Endothelial cell (in vitro differentiated cells): ENCODE measurements at regions not wholly inside any gene's neighbourhood (a gene's known extent, or its start where the extent isn't known, plus 50 kb on each side); places are given as distances from the start of the nearest gene placed in this dataset.
A peak's percentile ranks its signal among the peaks of the same experiment; 100 is the strongest.
"Not testable (repeated sequence)": the region's sequence is repeated elsewhere in the genome, so short reads cannot be mapped to it uniquely, and the experiment has no call there.

ENCODE experiments used
- DNase-seq: peaks from one replicate; pipeline ENCODE4 v3.0.0; 2021; ENCODE audit warnings: low spot score
- H3K27ac Mint-ChIP-seq: one replicate; pipeline ENCODE4 v1.8.0; 2021; ENCODE audit warnings: mixed read lengths, inconsistent platforms; ENCODE audit not compliant: unreplicated experiment
- H3K27me3 Mint-ChIP-seq: one replicate; pipeline ENCODE4 v1.8.0; 2021; ENCODE audit warnings: mild to moderate bottlenecking, moderate library complexity, mixed read lengths, inconsistent platforms; ENCODE audit not compliant: unreplicated experiment
- H3K36me3 Mint-ChIP-seq: one replicate; pipeline ENCODE4 v1.8.0; 2021; ENCODE audit warnings: mild to moderate bottlenecking, low read depth, mixed read lengths, inconsistent platforms; ENCODE audit not compliant: unreplicated experiment
- H3K4me1 Mint-ChIP-seq: one replicate; pipeline ENCODE4 v1.8.0; 2021; ENCODE audit warnings: mild to moderate bottlenecking, mixed read lengths, inconsistent platforms; ENCODE audit not compliant: unreplicated experiment
- H3K4me3 Mint-ChIP-seq: one replicate; pipeline ENCODE4 v1.8.0; 2021; ENCODE audit warnings: mild to moderate bottlenecking, mixed read lengths, inconsistent platforms; ENCODE audit not compliant: unreplicated experiment
- H3K9me3 Mint-ChIP-seq: one replicate; pipeline ENCODE4 v1.8.0; 2021; ENCODE audit warnings: mixed read lengths, inconsistent platforms; ENCODE audit not compliant: unreplicated experiment
- CTCF ChIP-seq: fragments of 200-600 bp; sonication (generic); IDR thresholded peaks from one replicate; pipeline ENCODE4 v1.5.0; 2021; ENCODE audit warnings: antibody characterized with exemption; ENCODE audit not compliant: unreplicated experiment

DNA sequence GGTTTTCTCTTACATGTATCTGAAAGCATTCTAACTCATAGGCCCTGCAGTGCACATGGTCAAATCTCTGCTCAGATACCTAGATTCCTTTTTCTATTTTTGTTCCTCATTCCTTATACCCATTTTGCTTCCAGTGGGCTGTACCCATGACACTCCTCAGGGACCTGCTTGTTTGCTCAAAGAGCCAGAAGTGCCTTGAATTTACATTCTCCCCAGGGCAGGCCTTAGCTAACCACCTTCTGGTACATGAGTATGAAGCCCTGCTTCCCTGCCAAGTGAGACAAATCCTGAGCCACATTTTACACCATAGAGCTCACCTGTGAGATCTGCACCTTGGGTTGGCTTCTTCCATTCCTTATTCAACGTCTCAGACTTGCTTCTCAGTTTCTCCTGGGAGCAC, 326.6 kb upstream of the SASH1 start:
- TF ChIP-seq CTCF, result no peak
- Mint-ChIP-seq H3K4me3 (no peak overlapping the region), H3K27me3 (peaks cover 3% of the 10 kb centered on the region), H3K27ac (no peak overlapping the region), H3K36me3 (peaks cover 14% of the 10 kb centered on the region), H3K9me3 (peaks cover 11% of the 10 kb centered on the region), H3K4me1 (peaks cover 14% of the 10 kb centered on the region)
- no peak for DNase-seq

GRCh38 chr6:148021165-148021564, 321.5 kb upstream of the SASH1 start:
- no peaks in the 10 kb centered on the region for H3K27me3 Mint-ChIP-seq
- H3K9me3 Mint-ChIP-seq, result no peaks in the 10 kb centered on the region
- H3K4me3 Mint-ChIP-seq, result no peak overlapping the region
- peaks cover 4% of the 10 kb centered on the region for H3K36me3 Mint-ChIP-seq
- DNase-seq, result no peak
- no peak for TF ChIP-seq CTCF
- H3K4me1 Mint-ChIP-seq, result peaks cover 28% of the 10 kb centered on the region
- peak overlapping the region; percentile 98 for H3K27ac Mint-ChIP-seq

- no peaks in the 10 kb centered on the region for H3K27me3 Mint-ChIP-seq
- H3K9me3 Mint-ChIP-seq, result no peaks in the 10 kb centered on the region
- DNase-seq, result peak; percentile 62
- H3K36me3 Mint-ChIP-seq, result peaks cover 4% of the 10 kb centered on the region
- peak overlapping the region; percentile 66 for H3K4me3 Mint-ChIP-seq
- peaks cover 28% of the 10 kb centered on the region for H3K4me1 Mint-ChIP-seq
- peak overlapping the region; percentile 98 for H3K27ac Mint-ChIP-seq
- TF ChIP-seq CTCF, result no peak
Measured at GRCh38 chr6:148021699-148022098, 320.9 kb upstream of the SASH1 start.

GRCh38 chr6:148022279-148022678, 320.4 kb upstream of the SASH1 start:
- peaks cover 30% of the 10 kb centered on the region for H3K4me1 Mint-ChIP-seq
- H3K27me3 Mint-ChIP-seq, DNase-seq, H3K4me3 Mint-ChIP-seq, H3K36me3 Mint-ChIP-seq, H3K9me3 Mint-ChIP-seq: not testable (repeated sequence)
- H3K27ac Mint-ChIP-seq, result peak overlapping the region; percentile 98

DNA sequence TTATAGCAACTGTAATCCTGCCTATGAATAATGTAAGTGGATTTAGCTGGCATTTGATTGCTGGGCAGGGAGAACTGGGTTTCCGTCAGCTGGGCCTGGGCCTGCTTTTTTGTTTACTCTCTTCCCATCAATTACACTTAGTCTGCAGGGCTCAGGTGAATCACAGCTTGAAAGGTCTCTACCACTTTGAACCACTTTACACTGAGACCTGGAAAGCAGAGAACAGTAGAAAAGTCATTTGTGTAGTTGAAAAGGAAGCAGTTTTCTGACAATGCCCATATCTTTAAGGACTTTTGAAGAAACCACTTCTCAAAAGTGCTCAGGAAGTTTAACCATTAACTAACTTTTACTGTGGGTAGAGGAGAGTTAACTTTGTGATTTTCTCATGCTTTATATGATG, 315.4 kb upstream of the SASH1 start:
- peaks cover 1% of the 10 kb centered on the region for H3K27me3 Mint-ChIP-seq
- H3K36me3 Mint-ChIP-seq, result no peaks in the 10 kb centered on the region
- H3K4me3 Mint-ChIP-seq, result no peak overlapping the region
- TF ChIP-seq CTCF, result no peak
- no peak overlapping the region for H3K27ac Mint-ChIP-seq
- DNase-seq, result no peak
- H3K4me1 Mint-ChIP-seq, result peaks cover 7% of the 10 kb centered on the region
- no peaks in the 10 kb centered on the region for H3K9me3 Mint-ChIP-seq
